ENCODE measurements at regions not wholly inside any gene's neighbourhood (a gene's known extent, or its start where the extent isn't known, plus 50 kb on each side); places are given as distances from the start of the nearest gene placed in this dataset.

DNA sequence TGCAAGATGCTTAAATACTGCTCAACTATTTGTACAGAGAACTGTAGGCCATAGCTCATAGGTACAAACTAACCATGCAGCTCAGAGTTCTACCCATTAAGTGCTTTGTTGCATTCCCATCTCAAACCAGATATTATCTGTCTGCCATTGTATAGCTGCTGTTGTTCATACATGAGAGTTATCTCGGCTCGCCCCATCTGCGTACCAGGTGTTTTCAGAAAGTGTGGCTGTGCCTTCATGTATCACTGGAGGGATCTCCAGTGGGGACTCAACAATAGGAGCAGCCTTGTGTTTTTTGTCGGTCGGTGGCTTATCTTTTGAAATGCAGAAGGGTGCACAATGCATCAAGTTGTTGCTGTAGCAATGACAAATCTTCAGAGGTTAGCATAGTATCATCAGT, 678.3 kb downstream of the RERGL start:
- no peak for TF ChIP-seq CTCF (IDR thresholded peaks at IDR 0.05)
- no peak for TF ChIP-seq POLR2A (IDR thresholded peaks at IDR 0.05)

Data from right lobe of liver (tissue), 4 donors.